ENCODE measurements at regions not wholly inside any gene's neighbourhood (a gene's known extent, or its start where the extent isn't known, plus 50 kb on each side); places are given as distances from the start of the nearest gene placed in this dataset.

DNA sequence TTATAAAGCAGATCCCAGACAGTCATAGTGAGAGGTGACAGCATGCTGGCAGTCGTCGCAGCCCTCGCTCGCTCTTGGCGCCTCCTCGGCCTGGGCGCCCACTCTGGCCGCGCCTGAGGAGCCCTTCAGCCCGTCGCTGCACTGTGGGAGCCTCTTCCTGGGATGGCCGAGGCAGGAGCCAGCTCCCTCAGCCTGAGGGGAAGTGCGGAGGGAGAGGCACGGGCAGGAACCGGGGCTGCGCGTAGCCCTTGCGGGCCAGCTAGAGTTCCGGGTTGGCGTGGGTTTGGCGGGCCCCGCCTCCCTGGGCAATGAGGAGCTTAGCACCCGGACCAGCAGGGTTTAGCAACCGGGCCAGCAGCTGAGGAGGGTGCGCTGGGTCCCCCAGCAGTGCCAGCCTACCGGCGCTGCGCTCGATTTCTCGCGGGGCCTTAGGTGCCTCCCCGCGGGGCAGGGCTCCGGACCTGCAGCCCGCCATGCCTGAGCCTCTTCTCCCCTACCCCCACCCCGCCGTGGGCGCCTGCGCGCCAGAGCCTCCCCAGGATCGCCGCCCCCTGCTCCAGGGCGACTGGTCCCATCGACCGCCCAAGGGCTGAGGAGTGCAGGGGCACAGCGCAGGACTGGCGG is 451.2 kb upstream of the DCN start:
- H3K4me1 Mint-ChIP-seq (ENCODE audit: low read depth) = peaks cover 10% of the 10 kb centered on the region
- H3K36me3 Mint-ChIP-seq (ENCODE audit: insufficient read depth in 2 of 2) = no peaks in the 10 kb centered on the region
- no peak overlapping the region for H3K4me3 Mint-ChIP-seq
- no peak for ATAC-seq (replicated peaks in 1 of 2)
- no peak for DNase-seq
- no peaks in the 10 kb centered on the region for H3K27me3 Mint-ChIP-seq (ENCODE audit: low read depth)
- H3K9me3 Mint-ChIP-seq = peaks cover 0 to 1% of the 10 kb centered on the region in 2 donors
- H3K27ac Mint-ChIP-seq = no peak overlapping the region

DNA sequence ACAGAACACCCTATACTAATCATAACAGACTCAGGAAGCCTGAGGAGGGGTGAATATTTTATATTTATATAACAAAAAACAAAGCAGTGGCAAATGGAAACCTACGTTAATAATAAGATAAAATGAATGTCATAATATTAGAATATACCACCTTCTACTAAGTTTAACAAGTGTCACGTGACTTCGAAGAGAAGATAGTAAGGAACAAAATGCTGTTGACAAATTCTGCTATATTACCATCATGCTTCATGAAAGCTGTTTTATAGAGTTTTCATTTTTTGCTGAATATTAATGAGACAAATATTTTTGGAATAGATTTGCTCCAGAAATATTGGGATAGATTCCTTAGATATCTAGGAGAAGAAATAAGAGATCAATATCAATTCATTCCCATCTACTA is 450.6 kb upstream of the DCN start:
- no peak for DNase-seq
- Mint-ChIP-seq H3K9me3 (peaks cover 0 to 3% of the 10 kb centered on the region in 2 donors), H3K36me3 (ENCODE audit: insufficient read depth in 2 of 2) (no peaks in the 10 kb centered on the region), H3K4me1 (ENCODE audit: low read depth) (peaks cover 7% of the 10 kb centered on the region), H3K27me3 (ENCODE audit: low read depth) (no peaks in the 10 kb centered on the region), H3K27ac (no peak overlapping the region), H3K4me3 (no peak overlapping the region)
- ATAC-seq (replicated peaks in 1 of 2) = no peak

DNA sequence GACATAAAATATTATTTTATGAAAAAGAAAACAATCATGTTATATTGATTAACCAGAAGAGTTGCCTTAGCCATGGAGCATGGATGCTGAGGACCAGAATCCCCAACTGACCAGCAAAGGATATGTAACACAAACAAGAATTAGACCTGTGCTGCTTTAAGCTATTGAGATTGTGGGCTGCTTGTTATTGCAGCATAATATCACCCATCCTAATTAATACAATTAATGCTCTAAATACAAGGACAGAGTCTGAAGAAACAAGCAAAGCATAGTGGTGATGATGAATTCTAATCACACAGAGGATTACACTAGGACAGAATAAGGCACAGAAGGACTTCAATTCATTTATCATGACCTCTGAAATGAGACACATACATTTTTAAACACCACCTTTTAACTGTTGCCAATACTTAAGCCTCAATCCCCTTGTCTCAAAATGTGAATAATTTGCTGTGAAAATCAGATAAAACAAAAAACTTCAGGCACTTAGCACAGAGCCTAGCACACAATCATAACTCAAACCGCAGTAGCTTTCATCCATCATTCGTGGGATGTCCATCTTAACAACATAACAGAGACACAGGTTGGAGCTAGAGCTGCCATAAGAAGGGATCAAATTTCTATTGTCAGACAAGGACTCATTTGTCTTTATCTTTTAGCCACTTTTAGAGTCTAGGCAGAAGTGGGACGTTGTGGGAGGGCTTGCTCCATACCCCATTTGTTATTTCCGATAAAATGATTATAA is 449.6 kb upstream of the DCN start:
- Mint-ChIP-seq H3K36me3 (ENCODE audit: insufficient read depth in 2 of 2) (peaks cover 0 to under 1% of the 10 kb centered on the region in 2 donors), H3K27ac (no peak overlapping the region), H3K27me3 (ENCODE audit: low read depth) (no peaks in the 10 kb centered on the region), H3K9me3 (peaks cover 2 to 4% of the 10 kb centered on the region in 2 donors), H3K4me1 (ENCODE audit: low read depth) (peaks cover 5% of the 10 kb centered on the region), H3K4me3 (no peak overlapping the region)
- no peak for DNase-seq
- no peak for ATAC-seq (replicated peaks in 1 of 2)

DNA sequence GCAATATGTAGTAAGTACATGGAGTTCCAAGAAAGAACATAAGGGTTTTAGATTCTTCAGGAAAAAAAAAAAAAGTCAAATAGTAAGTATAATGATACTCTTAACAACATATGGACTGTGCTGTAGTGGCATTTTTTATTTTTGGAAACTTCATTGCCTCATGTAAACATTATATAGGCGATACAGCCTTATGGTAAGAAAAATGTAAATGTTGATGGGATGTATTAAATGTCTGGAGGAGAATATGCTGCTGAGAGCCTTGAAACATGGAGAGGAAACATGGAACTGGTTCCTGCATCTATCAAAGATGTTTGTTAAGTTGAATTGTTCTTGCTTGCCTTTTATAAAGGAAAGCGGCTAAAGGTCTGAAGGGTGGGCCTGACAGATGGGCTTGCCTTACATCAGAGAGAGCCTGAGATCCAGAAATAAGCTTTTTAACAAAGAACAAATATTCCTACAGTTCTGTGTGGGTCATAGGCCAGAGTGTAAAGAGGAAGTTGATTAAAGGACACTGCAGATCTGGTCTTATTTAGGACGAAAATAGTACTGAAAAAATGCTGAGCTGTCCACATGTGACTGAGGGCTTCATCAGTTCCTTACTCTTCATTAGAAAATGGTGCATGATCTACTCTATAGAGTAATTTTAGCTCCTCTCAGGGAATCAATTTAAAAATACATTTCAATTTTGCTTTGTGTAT is 448.1 kb upstream of the DCN start:
- ATAC-seq (replicated peaks in 1 of 2) = no peak
- Mint-ChIP-seq H3K27me3 (ENCODE audit: low read depth) (no peaks in the 10 kb centered on the region), H3K4me3 (no peak overlapping the region), H3K9me3 (peaks cover 5 to 7% of the 10 kb centered on the region in 2 donors), H3K36me3 (ENCODE audit: insufficient read depth in 2 of 2) (peaks cover 2 to 4% of the 10 kb centered on the region in 2 donors), H3K27ac (no peak overlapping the region), H3K4me1 (ENCODE audit: low read depth) (peaks cover 5% of the 10 kb centered on the region)
- DNase-seq = no peak

DNA sequence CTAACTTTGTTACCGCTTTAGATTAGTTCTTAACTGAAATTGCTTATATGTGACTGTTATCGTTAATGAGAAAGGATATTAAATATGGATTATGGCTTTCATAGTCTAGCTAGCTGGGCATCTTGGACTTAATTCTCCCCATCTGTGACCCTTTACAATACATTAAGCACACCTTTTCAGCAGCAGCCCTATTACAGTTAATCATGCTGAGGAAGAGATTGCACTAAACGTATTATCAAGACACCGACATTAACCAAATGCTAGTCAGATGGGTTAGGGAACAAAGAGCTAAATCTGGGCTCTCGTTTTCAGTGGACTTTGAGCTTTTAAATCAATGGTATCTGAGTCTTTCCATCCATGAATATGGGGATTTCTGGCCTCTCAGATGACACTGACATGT is 447.5 kb upstream of the DCN start:
- H3K4me1 Mint-ChIP-seq (ENCODE audit: low read depth) = peaks cover 3% of the 10 kb centered on the region
- H3K36me3 Mint-ChIP-seq (ENCODE audit: insufficient read depth in 2 of 2) = peaks cover 2 to 4% of the 10 kb centered on the region in 2 donors
- peaks cover 5 to 7% of the 10 kb centered on the region in 2 donors for H3K9me3 Mint-ChIP-seq
- ATAC-seq (replicated peaks in 1 of 2) = no peak
- H3K27ac Mint-ChIP-seq = no peak overlapping the region
- no peak overlapping the region for H3K4me3 Mint-ChIP-seq
- DNase-seq = no peak
- H3K27me3 Mint-ChIP-seq (ENCODE audit: low read depth) = no peaks in the 10 kb centered on the region

DNA sequence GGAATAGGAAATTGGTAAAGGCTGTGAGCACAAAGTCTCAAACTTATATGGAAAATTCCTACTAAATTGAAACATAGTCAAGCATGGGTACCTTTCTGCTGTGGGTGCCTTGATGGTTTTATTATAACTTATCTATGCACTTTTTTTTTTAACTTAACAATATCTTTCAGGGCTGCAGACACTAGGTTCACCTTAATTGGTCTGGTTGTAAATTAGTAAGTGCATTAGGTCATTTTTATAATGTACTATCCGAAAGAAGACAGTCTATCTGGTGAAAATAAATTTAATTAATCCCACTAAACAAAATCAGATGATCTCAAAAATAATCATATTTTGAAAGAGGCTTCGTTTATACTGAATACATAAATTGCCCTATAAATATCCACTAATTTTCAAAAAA is 446.8 kb upstream of the DCN start:
- Mint-ChIP-seq H3K4me1 (ENCODE audit: low read depth) (no peaks in the 10 kb centered on the region), H3K4me3 (no peak overlapping the region), H3K36me3 (ENCODE audit: insufficient read depth in 2 of 2) (peaks cover 2 to 4% of the 10 kb centered on the region in 2 donors), H3K9me3 (peaks cover 5 to 7% of the 10 kb centered on the region in 2 donors), H3K27ac (no peak overlapping the region), H3K27me3 (ENCODE audit: low read depth) (no peaks in the 10 kb centered on the region)
- DNase-seq (no peak), ATAC-seq (replicated peaks in 1 of 2) (no peak)

DNA sequence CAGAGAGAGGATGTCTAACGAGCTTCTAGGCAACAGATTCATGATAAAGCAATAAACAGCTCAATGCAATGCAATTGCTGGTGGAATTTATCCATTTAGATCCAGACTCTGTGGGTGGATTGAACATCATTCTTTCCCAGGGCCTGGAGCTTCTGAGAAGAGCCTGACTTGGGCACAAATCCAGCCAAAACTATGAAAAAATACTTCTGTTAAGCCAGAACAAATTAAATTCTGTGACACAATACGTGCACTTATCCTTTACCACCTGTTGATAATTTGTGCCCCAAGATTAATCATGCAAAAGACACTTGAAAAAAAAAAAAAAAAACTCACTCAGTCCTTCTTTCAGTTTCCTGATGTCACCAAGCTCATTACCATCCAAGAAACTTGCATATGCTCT is 446.0 kb upstream of the DCN start:
- Mint-ChIP-seq H3K36me3 (ENCODE audit: insufficient read depth in 2 of 2) (peaks cover 2 to 4% of the 10 kb centered on the region in 2 donors), H3K4me3 (no peak overlapping the region), H3K4me1 (ENCODE audit: low read depth) (no peaks in the 10 kb centered on the region), H3K9me3 (peaks cover 7% of the 10 kb centered on the region in 2 donors), H3K27me3 (ENCODE audit: low read depth) (no peaks in the 10 kb centered on the region), H3K27ac (no peak overlapping the region)
- ATAC-seq (replicated peaks in 1 of 2) (no peak), DNase-seq (no peak)

DNA sequence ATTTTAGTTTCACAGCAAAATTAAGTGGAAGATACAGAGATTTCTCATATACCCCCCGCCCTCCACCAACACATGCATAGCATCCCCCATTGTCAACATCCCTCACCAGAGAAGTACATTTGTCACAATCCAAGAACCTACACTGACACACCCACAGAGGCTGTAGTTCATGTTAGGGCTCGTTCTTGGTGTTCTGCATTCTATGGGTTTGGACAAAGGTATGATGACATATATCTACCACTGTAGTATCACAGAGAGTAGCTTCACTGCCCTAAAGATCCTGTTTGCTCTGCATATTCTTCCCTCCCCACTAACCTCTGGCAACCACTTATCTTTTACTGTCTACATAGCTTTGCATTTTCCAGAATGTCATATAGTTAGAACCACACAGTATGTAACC is 444.6 kb upstream of the DCN start:
- no peak overlapping the region for H3K27ac Mint-ChIP-seq
- DNase-seq = no peak
- H3K4me3 Mint-ChIP-seq = no peak overlapping the region
- peaks cover 6 to 7% of the 10 kb centered on the region in 2 donors for H3K9me3 Mint-ChIP-seq
- ATAC-seq (replicated peaks in 1 of 2) = no peak
- H3K4me1 Mint-ChIP-seq (ENCODE audit: low read depth) = no peaks in the 10 kb centered on the region
- H3K27me3 Mint-ChIP-seq (ENCODE audit: low read depth) = no peaks in the 10 kb centered on the region
- peaks cover 2 to 4% of the 10 kb centered on the region in 2 donors for H3K36me3 Mint-ChIP-seq (ENCODE audit: insufficient read depth in 2 of 2)

DNA sequence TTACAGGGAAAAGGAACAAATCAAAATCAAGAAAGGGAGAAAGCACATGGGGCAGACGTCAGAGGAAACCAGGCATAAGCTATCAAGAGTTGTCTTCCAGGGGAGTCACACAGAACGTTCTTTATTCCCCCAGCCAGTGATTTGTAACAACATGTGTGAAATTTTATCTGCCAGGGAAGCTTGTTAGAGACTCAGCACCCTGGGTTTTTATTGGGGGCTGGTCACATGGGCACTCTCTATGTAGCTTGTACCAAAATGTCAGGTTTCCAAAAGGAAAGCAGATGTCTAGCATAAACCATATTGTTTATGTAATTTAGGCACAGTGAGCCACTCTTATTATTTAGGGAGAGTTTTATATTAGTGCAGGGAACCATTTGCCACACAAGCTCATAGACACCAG is 440.4 kb upstream of the DCN start:
- peaks cover 2 to 4% of the 10 kb centered on the region in 2 donors for H3K36me3 Mint-ChIP-seq (ENCODE audit: insufficient read depth in 2 of 2)
- DNase-seq = no peak
- no peak for ATAC-seq (replicated peaks in 1 of 2)
- H3K4me1 Mint-ChIP-seq (ENCODE audit: low read depth) = peaks cover 3% of the 10 kb centered on the region
- H3K4me3 Mint-ChIP-seq = no peak overlapping the region
- no peak overlapping the region for H3K27ac Mint-ChIP-seq
- H3K9me3 Mint-ChIP-seq = peaks cover 4 to 7% of the 10 kb centered on the region in 2 donors
- H3K27me3 Mint-ChIP-seq (ENCODE audit: low read depth) = no peaks in the 10 kb centered on the region

DNA sequence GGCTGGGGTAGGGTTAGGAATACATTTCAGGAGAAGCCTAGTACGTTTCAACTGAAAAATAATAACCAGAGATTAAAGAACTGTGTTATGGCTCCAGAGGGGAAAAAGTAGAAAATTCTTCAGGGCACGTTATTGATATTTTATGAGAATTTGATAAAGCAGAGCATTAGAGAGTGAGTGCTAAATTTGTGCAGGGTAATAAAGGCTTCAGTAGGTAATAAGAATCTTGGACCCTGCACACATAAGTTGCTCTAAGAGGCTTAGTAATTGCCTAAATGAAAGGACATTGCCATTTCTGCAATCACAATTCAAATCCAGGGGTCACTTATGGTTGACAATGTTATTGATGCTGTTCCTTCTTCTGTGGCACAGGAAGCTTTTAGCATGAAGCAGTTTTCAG is 439.4 kb upstream of the DCN start:
- no peaks in the 10 kb centered on the region for H3K27me3 Mint-ChIP-seq (ENCODE audit: low read depth)
- peaks cover 8% of the 10 kb centered on the region for H3K4me1 Mint-ChIP-seq (ENCODE audit: low read depth)
- no peak overlapping the region for H3K4me3 Mint-ChIP-seq
- no peak for DNase-seq
- H3K9me3 Mint-ChIP-seq = peaks cover 2 to 3% of the 10 kb centered on the region in 2 donors
- ATAC-seq (replicated peaks in 1 of 2) = no peak
- H3K27ac Mint-ChIP-seq = no peak overlapping the region
- peaks cover 0 to 4% of the 10 kb centered on the region in 2 donors for H3K36me3 Mint-ChIP-seq (ENCODE audit: insufficient read depth in 2 of 2)

DNA sequence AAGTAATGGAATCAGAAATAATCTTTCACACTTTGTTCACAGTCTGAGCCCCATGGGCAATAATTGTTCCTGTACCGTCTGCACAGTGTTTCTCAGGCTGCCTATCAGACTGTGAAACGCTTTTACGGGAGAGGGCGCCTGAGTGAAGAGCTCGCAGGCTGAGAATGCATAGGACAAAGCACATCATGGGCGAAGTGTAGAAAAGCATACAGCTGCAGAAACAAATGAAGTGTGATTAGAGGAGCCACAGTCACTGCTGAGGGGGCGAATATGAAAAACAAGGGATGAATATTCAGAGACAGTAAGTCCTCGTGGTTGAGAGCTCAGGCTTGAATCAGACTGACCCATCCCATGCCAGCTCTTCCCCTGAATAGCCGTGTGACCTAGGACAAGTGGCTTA is 438.4 kb upstream of the DCN start:
- Mint-ChIP-seq H3K4me3 (no peak overlapping the region), H3K27ac (no peak overlapping the region), H3K4me1 (ENCODE audit: low read depth) (peaks cover 8% of the 10 kb centered on the region), H3K9me3 (peaks cover 0 to 2% of the 10 kb centered on the region in 2 donors), H3K27me3 (ENCODE audit: low read depth) (no peaks in the 10 kb centered on the region), H3K36me3 (ENCODE audit: insufficient read depth in 2 of 2) (no peaks in the 10 kb centered on the region)
- ATAC-seq (replicated peaks in 1 of 2) = no peak
- DNase-seq = no peak

DNA sequence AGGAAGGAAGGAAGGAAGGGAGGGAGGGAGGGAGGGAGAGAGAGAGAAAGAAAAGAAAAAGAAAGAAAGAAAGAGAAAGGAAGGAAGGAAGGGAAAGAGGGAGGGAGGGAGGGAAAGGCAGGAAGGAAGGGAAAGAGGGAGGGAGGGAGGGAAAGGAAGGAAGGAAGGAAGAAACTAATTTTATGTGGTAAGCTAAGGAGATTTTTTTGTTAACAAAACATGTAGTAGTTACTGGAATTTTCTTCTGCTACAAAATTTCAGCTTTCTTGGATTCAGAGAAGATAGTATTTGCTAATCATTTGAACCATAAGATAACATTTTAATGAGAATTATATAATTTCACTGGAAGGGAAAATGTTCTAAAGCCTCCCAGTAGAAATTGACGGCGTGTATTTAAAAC is 437.8 kb upstream of the DCN start:
- H3K36me3 Mint-ChIP-seq (ENCODE audit: insufficient read depth in 2 of 2) = no peaks in the 10 kb centered on the region
- ATAC-seq (replicated peaks in 1 of 2) (no peak), DNase-seq (no peak)
- H3K9me3 Mint-ChIP-seq = peaks cover 0 to 2% of the 10 kb centered on the region in 2 donors
- H3K4me1 Mint-ChIP-seq (ENCODE audit: low read depth) = peaks cover 8% of the 10 kb centered on the region
- no peak overlapping the region for H3K27ac Mint-ChIP-seq
- no peaks in the 10 kb centered on the region for H3K27me3 Mint-ChIP-seq (ENCODE audit: low read depth)
- H3K4me3 Mint-ChIP-seq = no peak overlapping the region

DNA sequence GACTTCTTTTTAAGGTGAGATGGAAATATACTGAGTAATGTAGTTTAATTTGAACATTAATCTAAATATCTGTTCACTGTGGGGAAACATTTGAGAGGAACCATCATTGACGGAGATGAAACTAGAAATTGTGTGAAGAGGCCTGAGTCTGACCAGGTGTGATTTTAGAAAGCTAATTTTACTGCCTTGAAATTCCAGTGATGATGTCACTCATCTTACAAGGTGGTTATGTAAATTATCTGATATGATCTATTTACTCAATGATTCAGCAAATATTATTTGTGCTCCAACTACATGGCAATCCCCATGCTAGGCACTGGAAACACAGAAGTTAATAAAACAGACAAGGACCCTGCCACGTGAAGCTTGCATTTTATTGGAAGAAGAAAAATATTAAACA is 435.7 kb upstream of the DCN start:
- H3K36me3 Mint-ChIP-seq (ENCODE audit: insufficient read depth in 2 of 2) = no peaks in the 10 kb centered on the region
- peaks cover 8% of the 10 kb centered on the region for H3K4me1 Mint-ChIP-seq (ENCODE audit: low read depth)
- no peak for ATAC-seq (replicated peaks in 1 of 2)
- no peak overlapping the region for H3K27ac Mint-ChIP-seq
- DNase-seq = no peak
- H3K27me3 Mint-ChIP-seq (ENCODE audit: low read depth) = no peaks in the 10 kb centered on the region
- H3K4me3 Mint-ChIP-seq = no peak overlapping the region
- H3K9me3 Mint-ChIP-seq = no peaks in the 10 kb centered on the region

Measured in activated T-cell treated with anti-CD3 and anti-CD28 coated beads, Interleukin-2, amount 50 U/mL, for 72 hours (primary cell).